ENCODE measurements at regions not wholly inside any gene's neighbourhood (a gene's known extent, or its start where the extent isn't known, plus 50 kb on each side); places are given as distances from the start of the nearest gene placed in this dataset.

GRCh38 chr12:131424270-131424669, 286.6 kb upstream of the SFSWAP start:
- TF ChIP-seq CTCF (optimal IDR thresholded peaks at IDR 0.05 in 1 of 3, IDR thresholded peaks at IDR 0.05 in 1 of 3, conservative IDR thresholded peaks at IDR 0.05 in 1 of 3; ENCODE audit: extremely low read depth in 1 of 3, insufficient read depth in 2 of 3, low read length in 3 of 3) = no peak
- no peak for TF ChIP-seq EZH2 (IDR thresholded peaks at IDR 0.05; ENCODE audit: low read length)

Data from keratinocyte (primary cell).